HEK293 (cell line): ENCODE measurements at regions not wholly inside any gene's neighbourhood (a gene's known extent, or its start where the extent isn't known, plus 50 kb on each side); places are given as distances from the start of the nearest gene placed in this dataset.

Experiments
- HOXC10 ChIP-seq: sonication (generic); formaldehyde crosslinking; IDR thresholded peaks from 2 replicates; pipeline ENCODE4 v1.8.1; 2023; ENCODE audit warnings: mild to moderate bottlenecking, missing genetic modification reagents
- PRDM1 ChIP-seq: fragments of 450-650 bp; formaldehyde crosslinking; IDR thresholded peaks from 2 replicates; pipeline ENCODE4; 2016; ENCODE audit warnings: missing biosample characterization, missing genetic modification characterization
- YY1 ChIP-seq: fragments of 450-650 bp; formaldehyde crosslinking; IDR thresholded peaks from 2 replicates; pipeline ENCODE4 v1.5.1; 2018; ENCODE audit warnings: missing biosample characterization, missing genetic modification characterization
- ZFP3 ChIP-seq: fragments of 450-650 bp; formaldehyde crosslinking; IDR thresholded peaks from 2 replicates; pipeline ENCODE4 v1.5.1; 2016; ENCODE audit warnings: low read depth, missing biosample characterization, missing genetic modification characterization
- ZNF19 ChIP-seq: fragments of 450-650 bp; formaldehyde crosslinking; IDR thresholded peaks from 2 replicates; pipeline ENCODE4; 2016; ENCODE audit warnings: missing biosample characterization, missing genetic modification characterization, low read depth
- ZNF274 ChIP-seq, 2 experiments: fragments of 200-500 bp in 1 of 2; fragments of 450-650 bp in 1 of 2; sonication (Bioruptor generic) in 1 of 2; formaldehyde crosslinking in 1 of 2; IDR thresholded peaks; 2 replicates each; pipeline versions ENCODE4 v1.5.1 to v1.6.1; 2014 to 2016; ENCODE audit warnings: borderline replicate concordance in 1 of 2, inconsistent platforms in 1 of 2, low read length in 1 of 2, missing biosample characterization in 1 of 2, missing genetic modification characterization in 1 of 2
- ZNF311 ChIP-seq: fragments of 450-650 bp; formaldehyde crosslinking; IDR thresholded peaks from 2 replicates; pipeline ENCODE4 v1.5.1; 2017; ENCODE audit warnings: missing biosample characterization, missing genetic modification characterization, borderline replicate concordance
- TF ChIP-seq, protein P1 (sequence below): fragments of 450-650 bp; formaldehyde crosslinking; IDR thresholded peaks from 2 replicates; pipeline ENCODE4 v1.5.1; 2016; ENCODE audit warnings: missing biosample characterization, missing genetic modification characterization
- TF ChIP-seq, protein P2 (sequence below): fragments of 450-650 bp; formaldehyde crosslinking; IDR thresholded peaks from 2 replicates; pipeline ENCODE4 v1.5.1; 2016; ENCODE audit warnings: missing biosample characterization, missing genetic modification characterization, low read depth
- TF ChIP-seq, protein P3 (sequence below): fragments of 450-650 bp; formaldehyde crosslinking; IDR thresholded peaks from 2 replicates; pipeline ENCODE4 v1.5.1; 2016; ENCODE audit warnings: missing biosample characterization, missing genetic modification characterization

DNA sequence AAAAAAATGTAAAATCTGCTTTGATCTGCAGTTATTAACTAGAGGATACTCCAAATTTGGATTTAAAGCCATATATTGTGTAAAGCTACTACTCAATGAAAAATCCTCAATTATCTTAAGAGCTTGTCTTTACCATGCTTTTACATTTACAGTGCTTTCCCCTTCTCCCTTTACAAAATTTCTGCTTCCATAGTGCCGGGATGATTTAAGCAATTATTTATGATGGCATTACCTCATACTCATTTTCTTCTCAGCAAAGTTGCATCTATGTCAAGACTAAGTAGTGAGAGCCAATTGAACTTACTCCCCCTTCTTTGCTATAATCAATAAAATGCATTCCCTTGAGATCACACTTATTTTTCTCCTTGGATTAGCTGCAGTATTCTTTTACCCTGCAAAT lies 505.4 kb upstream of the AGA start:
- TF ChIP-seq YY1 (tag by site-specific recombination): no peak
- TF ChIP-seq ZFP3 (tag by site-specific recombination): no peak
- TF ChIP-seq ZNF19 (tag by site-specific recombination): no peak
- no peak for TF ChIP-seq ZNF311
- TF ChIP-seq, protein P1, sequence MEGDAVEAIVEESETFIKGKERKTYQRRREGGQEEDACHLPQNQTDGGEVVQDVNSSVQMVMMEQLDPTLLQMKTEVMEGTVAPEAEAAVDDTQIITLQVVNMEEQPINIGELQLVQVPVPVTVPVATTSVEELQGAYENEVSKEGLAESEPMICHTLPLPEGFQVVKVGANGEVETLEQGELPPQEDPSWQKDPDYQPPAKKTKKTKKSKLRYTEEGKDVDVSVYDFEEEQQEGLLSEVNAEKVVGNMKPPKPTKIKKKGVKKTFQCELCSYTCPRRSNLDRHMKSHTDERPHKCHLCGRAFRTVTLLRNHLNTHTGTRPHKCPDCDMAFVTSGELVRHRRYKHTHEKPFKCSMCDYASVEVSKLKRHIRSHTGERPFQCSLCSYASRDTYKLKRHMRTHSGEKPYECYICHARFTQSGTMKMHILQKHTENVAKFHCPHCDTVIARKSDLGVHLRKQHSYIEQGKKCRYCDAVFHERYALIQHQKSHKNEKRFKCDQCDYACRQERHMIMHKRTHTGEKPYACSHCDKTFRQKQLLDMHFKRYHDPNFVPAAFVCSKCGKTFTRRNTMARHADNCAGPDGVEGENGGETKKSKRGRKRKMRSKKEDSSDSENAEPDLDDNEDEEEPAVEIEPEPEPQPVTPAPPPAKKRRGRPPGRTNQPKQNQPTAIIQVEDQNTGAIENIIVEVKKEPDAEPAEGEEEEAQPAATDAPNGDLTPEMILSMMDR: no peak
- no peak for TF ChIP-seq ZNF274 (IDR thresholded peaks at IDR 0.05; ENCODE audit: low read length)
- no peak for TF ChIP-seq ZNF274 (tag by site-specific recombination; IDR thresholded peaks at IDR 0.05; ENCODE audit: borderline replicate concordance)
- no peak for TF ChIP-seq HOXC10 (CRISPR knock-in tag)
- TF ChIP-seq, protein P2, sequence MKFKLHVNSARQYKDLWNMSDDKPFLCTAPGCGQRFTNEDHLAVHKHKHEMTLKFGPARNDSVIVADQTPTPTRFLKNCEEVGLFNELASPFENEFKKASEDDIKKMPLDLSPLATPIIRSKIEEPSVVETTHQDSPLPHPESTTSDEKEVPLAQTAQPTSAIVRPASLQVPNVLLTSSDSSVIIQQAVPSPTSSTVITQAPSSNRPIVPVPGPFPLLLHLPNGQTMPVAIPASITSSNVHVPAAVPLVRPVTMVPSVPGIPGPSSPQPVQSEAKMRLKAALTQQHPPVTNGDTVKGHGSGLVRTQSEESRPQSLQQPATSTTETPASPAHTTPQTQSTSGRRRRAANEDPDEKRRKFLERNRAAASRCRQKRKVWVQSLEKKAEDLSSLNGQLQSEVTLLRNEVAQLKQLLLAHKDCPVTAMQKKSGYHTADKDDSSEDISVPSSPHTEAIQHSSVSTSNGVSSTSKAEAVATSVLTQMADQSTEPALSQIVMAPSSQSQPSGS: no peak
- TF ChIP-seq, protein P3, sequence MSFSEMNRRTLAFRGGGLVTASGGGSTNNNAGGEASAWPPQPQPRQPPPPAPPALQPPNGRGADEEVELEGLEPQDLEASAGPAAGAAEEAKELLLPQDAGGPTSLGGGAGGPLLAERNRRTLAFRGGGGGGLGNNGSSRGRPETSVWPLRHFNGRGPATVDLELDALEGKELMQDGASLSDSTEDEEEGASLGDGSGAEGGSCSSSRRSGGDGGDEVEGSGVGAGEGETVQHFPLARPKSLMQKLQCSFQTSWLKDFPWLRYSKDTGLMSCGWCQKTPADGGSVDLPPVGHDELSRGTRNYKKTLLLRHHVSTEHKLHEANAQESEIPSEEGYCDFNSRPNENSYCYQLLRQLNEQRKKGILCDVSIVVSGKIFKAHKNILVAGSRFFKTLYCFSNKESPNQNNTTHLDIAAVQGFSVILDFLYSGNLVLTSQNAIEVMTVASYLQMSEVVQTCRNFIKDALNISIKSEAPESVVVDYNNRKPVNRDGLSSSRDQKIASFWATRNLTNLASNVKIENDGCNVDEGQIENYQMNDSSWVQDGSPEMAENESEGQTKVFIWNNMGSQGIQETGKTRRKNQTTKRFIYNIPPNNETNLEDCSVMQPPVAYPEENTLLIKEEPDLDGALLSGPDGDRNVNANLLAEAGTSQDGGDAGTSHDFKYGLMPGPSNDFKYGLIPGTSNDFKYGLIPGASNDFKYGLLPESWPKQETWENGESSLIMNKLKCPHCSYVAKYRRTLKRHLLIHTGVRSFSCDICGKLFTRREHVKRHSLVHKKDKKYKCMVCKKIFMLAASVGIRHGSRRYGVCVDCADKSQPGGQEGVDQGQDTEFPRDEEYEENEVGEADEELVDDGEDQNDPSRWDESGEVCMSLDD (tag by site-specific recombination): no peak
- TF ChIP-seq PRDM1 (tag by site-specific recombination): no peak
